Panc1 (cell line): ENCODE measurements at regions not wholly inside any gene's neighbourhood (a gene's known extent, or its start where the extent isn't known, plus 50 kb on each side); places are given as distances from the start of the nearest gene placed in this dataset.

Experiments used
- ATAC-seq: fragments of 200-7000 bp; cut with Tn5 transposase; 2 replicates; pipeline ENCODE4 v1.9.1; 2020; ENCODE audit warnings: mild to moderate bottlenecking, moderate library complexity
- BruUV-seq: library from RNA; stranded (reverse); fragments of 400-500 nt; replicated peaks from 2 replicates; lab custom pipeline; 2021; lab: Mats Ljungman, UMichigan
- CTCF ChIA-PET: fragments of 300-600 bp; sonication (Branson Sonifier 250); formaldehyde crosslinking; loops from one replicate; lab custom pipeline; 2022; ENCODE audit warnings: antibody characterized with exemption; lab: Charles Lee
- POLR2A ChIA-PET: fragments of 300-600 bp; sonication (Branson Sonifier 250); formaldehyde crosslinking; loops from one replicate; lab custom pipeline; 2022; ENCODE audit warnings: antibody characterized with exemption; lab: Charles Lee
- DNase-seq: peaks from one replicate; pipeline ENCODE4 v3.0.0-alpha.2; 2010; ENCODE audit warnings: low read depth, low spot score
- H3K27ac ChIP-seq: 2 replicates; pipeline ENCODE4 v1.5.1; 2011; ENCODE audit warnings: mild to moderate bottlenecking, low read length, inconsistent platforms
- H3K27me3 ChIP-seq: fragments of 200-500 bp; sonication (Bioruptor generic); 2 replicates; pipeline ENCODE4 v1.6.0; 2014; ENCODE audit warnings: low read length, inconsistent platforms; ENCODE audit not compliant: control insufficient read depth, insufficient read depth
- H3K36me3 ChIP-seq: fragments of 200-500 bp; sonication (Bioruptor generic); 2 replicates; pipeline ENCODE4 v1.5.1; 2014; ENCODE audit warnings: inconsistent platforms, mild to moderate bottlenecking, low read length, moderate library complexity; ENCODE audit not compliant: control insufficient read depth, insufficient read depth
- H3K4me1 ChIP-seq: 2 replicates; pipeline ENCODE4 v1.5.1; 2011; ENCODE audit warnings: inconsistent platforms, mild to moderate bottlenecking, low read length, moderate library complexity; ENCODE audit not compliant: control insufficient read depth, insufficient read depth
- H3K4me3 ChIP-seq, 2 experiments: 2 replicates each; pipeline ENCODE4 v1.5.1; 2011 to 2012; ENCODE audit warnings: low read depth in 2 of 2, low read length in 2 of 2, mild to moderate bottlenecking in 2 of 2, inconsistent platforms in 1 of 2, moderate library complexity in 1 of 2
- H3K9me3 ChIP-seq: fragments of 200-500 bp; sonication (Bioruptor generic); 2 replicates; pipeline ENCODE4 v1.5.1; 2014; ENCODE audit warnings: low read depth, mild to moderate bottlenecking, inconsistent platforms, low read length, moderate library complexity; ENCODE audit not compliant: control insufficient read depth, insufficient read depth
- CTCF ChIP-seq: fragments of 450-650 bp; IDR thresholded peaks from 2 replicates; pipeline ENCODE4 v1.5.1; 2017; ENCODE audit warnings: mild to moderate bottlenecking
- POLR2AphosphoS5 ChIP-seq: IDR thresholded peaks from 2 replicates; pipeline ENCODE4 v1.6.1; 2012; ENCODE audit warnings: mild to moderate bottlenecking, low read depth, low read length, moderate library complexity
- REST ChIP-seq, 2 experiments: IDR thresholded peaks; 2 replicates each; pipeline ENCODE4 v1.6.1; 2011 to 2012; ENCODE audit warnings: low read depth in 2 of 2, control low read depth in 1 of 2, low read length in 1 of 2, mild to moderate bottlenecking in 1 of 2, moderate library complexity in 1 of 2; ENCODE audit not compliant: insufficient read depth in 1 of 2
- SIN3A ChIP-seq: IDR thresholded peaks from 2 replicates; pipeline ENCODE4 v1.6.1; 2012; ENCODE audit warnings: low read depth, mild to moderate bottlenecking, low read length, moderate library complexity, borderline replicate concordance; ENCODE audit not compliant: insufficient read depth
- TCF7L2 ChIP-seq: IDR thresholded peaks from 2 replicates; pipeline ENCODE4 v1.6.1; 2011; ENCODE audit warnings: mild to moderate bottlenecking, low read depth, low read length, inconsistent platforms
- in situ Hi-C: cut with HindIII; loops from 2 replicates; pipeline ENCODE4 v1.10.0; 2016; ENCODE audit warnings: low sequenced_read_pairs, low pct_unique_long_range_greater_than_20kb
- intact Hi-C: fragments of 100-400 bp; cut with micrococcal nuclease; formaldehyde crosslinking; loops from one replicate; pipeline ENCODE4 v1.10.0; 2022; ENCODE audit not compliant: unreplicated experiment

DNA sequence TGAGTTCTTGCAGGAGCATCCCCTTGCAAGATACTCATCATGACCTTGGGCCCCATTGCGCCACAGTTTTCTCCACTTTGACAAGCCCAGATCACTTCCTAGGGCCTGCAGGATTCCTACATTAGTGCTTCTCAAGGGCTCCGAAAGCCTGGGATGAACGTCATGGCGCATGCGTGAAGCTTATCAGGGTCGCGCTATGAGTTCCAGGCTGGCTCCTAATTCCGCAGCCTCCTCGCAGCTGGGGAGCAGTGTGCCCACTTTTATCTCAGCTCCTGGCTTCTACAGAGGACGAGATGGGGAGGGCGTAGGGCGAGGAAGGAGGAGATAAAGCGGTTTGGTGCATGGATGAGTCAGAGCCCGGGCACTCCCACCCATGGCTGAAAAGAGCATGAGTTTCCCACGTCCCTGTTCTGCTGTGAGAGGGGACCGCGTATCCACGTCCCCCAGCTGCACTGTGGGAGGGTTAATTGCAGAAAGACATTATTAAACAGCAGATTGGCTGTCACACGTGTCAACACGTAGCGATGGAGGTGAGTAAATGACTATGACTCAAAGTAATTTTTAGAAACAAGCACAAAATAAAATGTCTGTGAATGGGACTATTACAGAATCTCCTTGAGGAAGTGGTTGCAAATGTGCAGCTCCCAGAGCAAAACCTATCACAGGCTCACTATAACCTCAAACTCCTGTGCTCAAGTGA is 72.9 kb upstream of the DSP start:
- no TSS peak for BruUV-seq
- peak; percentile 90 for ATAC-seq
- no peak for DNase-seq
- H3K36me3 ChIP-seq, result no peaks in the 10 kb centered on the region
- H3K27ac ChIP-seq, result peak overlapping the region; percentile 30; the same call in 1 of the 2 replicates
- no peaks in the 10 kb centered on the region for H3K4me1 ChIP-seq
- in situ Hi-C loops (no loop called here), intact Hi-C loops (no loop called here)
- no peaks in the 10 kb centered on the region for H3K27me3 ChIP-seq
- H3K4me3 ChIP-seq, result peak overlapping the region; percentile 47 to 53
- ChIA-PET CTCF (no interaction called here), POLR2A (no interaction called here)
- no peak for TF ChIP-seq CTCF
- no peak for TF ChIP-seq TCF7L2
- no peak for TF ChIP-seq POLR2AphosphoS5
- no peak for TF ChIP-seq REST (IDR thresholded peaks at IDR 0.05; ENCODE audit: insufficient read depth in 1 of 2, low read depth in 2 of 2, low read length in 1 of 2)
- TF ChIP-seq SIN3A, result no peak
- no peaks in the 10 kb centered on the region for H3K9me3 ChIP-seq

GRCh38 chr6:7469696-7470095 is 71.8 kb upstream of the DSP start:
- in situ Hi-C loops (no loop called here), intact Hi-C loops (no loop called here)
- BruUV-seq, result no TSS peak
- ATAC-seq, result no peak
- Histone ChIP-seq H3K27ac (no peak overlapping the region), H3K9me3 (no peaks in the 10 kb centered on the region), H3K4me1 (no peaks in the 10 kb centered on the region), H3K36me3 (no peaks in the 10 kb centered on the region), H3K4me3 (no peak overlapping the region), H3K27me3 (no peaks in the 10 kb centered on the region)
- DNase-seq, result no peak
- TF ChIP-seq TCF7L2, result no peak
- TF ChIP-seq SIN3A, result no peak
- TF ChIP-seq POLR2AphosphoS5, result no peak
- TF ChIP-seq CTCF, result no peak
- no peak for TF ChIP-seq REST (IDR thresholded peaks at IDR 0.05; ENCODE audit: insufficient read depth in 1 of 2, low read depth in 2 of 2, low read length in 1 of 2)
- POLR2A ChIA-PET, result no interaction called here
- CTCF ChIA-PET, result no interaction called here
